ENCODE measurements at regions not wholly inside any gene's neighbourhood (a gene's known extent, or its start where the extent isn't known, plus 50 kb on each side); places are given as distances from the start of the nearest gene placed in this dataset.
"Not testable (repeated sequence)": the region's sequence is repeated elsewhere in the genome, so short reads cannot be mapped to it uniquely, and the experiment has no call there.

DNA sequence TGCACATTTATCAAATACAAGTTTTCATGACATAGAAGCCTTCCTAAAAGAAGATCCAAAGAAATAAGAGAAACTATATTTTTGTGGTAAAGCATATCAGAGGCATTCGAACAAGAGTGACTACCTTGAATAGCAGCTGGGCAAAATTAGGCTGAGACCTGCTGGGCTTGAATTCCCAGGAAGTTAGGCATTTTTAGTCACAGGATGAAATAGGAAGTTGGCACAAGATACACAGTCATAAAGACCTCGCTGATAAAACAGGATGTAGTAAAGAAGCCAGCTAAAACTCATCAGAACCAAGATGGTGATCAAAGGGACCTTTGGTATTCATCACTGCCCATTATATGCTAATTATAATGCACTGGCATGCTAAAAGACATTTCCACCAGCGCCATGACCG lies 1302.3 kb upstream of the NRXN1 start:
- no peak for DNase-seq (ENCODE audit: low read depth, low spot score)

DNA sequence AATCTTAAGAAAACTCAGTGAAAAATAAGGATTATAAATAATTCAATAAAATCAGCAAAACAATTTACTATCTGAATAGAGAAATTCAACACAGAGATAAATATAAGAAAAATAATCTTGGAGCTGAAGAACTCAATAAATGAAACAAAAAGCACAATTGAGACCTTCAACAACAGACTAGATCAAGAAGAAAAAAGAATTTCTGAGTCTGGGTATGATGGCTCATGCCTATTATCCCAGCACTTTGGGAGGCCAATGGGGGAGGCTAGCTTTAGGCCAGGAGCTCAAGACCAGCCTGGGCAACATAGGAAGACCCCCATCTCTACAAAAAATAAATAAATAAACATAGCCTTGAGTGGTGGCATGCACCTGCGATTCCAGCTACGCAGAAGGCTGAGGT lies 1295.7 kb upstream of the NRXN1 start:
- DNase-seq (ENCODE audit: low read depth, low spot score): no peak

- DNase-seq (ENCODE audit: low read depth, low spot score): no peak
Measured at GRCh38 chr2:52314231-52314630, 1282.3 kb upstream of the NRXN1 start.

DNA sequence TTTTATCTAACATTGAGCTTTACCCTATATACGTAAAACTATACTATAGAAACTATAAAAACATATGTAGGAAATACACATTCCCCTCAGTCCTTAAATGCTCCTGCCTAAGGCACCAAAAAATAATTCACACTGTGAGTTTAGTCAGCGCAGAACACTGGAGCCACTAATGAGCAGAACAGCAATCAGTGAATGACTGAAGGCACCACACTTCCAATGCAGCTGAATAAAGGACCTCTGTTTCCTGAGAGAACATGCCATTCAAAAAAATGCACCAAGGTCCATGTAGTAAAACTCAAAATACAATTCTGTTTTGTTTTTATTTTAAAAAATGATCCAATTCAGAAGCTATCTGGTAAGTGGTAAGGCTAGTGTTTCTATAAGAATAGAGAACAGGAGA lies 1280.6 kb upstream of the NRXN1 start:
- DNase-seq (ENCODE audit: low read depth, low spot score): no peak

GRCh38 chr2:52311862-52312261 lies 1279.9 kb upstream of the NRXN1 start:
- no peak for DNase-seq (ENCODE audit: low read depth, low spot score)

- DNase-seq (ENCODE audit: low read depth, low spot score): no peak
Measured at GRCh38 chr2:52308156-52308555, 1276.2 kb upstream of the NRXN1 start.

GRCh38 chr2:52294628-52295027 lies 1262.7 kb upstream of the NRXN1 start:
- no peak for DNase-seq (ENCODE audit: low read depth, low spot score)

DNA sequence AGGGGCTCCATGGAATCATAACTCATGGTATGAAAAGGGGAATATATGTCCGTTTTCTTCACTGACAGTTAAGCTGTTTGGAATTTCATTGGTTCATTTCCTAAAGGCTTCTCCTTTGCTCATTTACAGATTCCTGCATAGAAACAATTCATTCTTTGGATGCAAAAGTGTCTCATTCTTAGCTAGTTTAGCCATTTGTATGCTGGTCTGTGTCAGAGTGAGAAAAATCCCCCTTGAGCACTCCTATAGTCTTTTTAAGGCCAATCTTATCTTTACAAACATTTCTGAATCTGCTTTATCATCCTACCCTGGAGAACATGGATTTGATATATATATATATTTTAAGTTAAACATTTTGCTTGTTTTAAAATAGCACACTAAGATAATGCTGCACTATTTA lies 1260.9 kb upstream of the NRXN1 start:
- no peak for DNase-seq (ENCODE audit: low read depth, low spot score)

DNA sequence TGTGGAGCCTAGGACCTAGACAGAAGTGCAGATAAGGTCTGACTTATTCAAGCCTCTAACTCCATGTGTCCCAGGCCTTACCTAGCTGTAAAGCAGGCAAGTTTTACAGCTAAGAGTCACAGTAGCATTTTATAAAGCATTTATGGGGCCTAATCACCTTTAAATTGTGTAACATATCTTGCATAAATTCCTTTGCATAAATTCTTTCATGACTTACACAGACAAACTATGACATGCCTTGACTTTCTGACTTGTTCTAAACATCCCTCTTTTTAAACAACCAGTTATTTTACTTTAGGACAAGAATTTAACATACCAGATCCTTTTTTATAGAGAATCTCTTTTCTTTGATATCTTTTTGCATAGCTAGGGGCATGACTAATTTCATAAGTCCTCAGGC lies 1257.8 kb upstream of the NRXN1 start:
- DNase-seq (ENCODE audit: low read depth, low spot score): no peak

DNA sequence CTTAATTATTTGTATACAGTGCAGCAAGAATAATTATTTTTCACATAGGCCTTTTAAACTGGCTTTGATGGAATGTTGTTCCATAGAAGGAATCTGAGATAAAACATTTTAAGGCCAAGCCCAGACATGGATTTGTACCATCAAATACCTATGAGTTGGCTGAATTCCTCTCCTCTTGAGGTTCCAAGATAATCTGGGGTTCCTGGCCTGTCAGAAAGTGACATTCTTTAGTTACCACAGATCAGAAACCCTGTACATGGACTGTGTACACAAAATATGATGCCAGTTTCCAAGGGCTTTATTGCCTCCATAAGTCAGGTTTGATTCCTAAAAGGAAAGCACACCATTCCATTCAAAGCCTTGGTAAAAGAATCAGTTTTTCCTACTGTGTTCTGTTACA lies 1256.7 kb upstream of the NRXN1 start:
- no peak for DNase-seq (ENCODE audit: low read depth, low spot score)

- DNase-seq (ENCODE audit: low read depth, low spot score): no peak
Measured at GRCh38 chr2:52269696-52270485, 1238.0 kb upstream of the NRXN1 start.

DNA sequence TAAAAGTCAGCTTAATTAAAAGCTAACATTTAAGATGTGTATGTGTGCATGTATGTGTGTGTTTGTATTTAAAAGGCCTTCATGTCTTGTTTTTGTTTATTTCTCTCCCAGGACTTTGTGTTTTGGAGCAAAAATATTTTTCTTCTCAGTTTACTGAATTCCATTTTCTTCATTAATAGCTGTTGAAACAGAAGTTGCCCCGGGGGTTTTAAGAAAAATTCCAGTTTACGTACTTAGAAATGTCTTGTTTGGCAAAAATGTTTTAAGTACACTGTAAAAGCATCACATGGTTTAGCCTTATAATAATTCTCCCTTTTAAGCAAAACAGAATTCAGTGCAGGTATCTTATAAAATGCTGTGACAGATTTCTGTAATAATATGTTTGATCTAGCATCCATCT lies 1233.0 kb upstream of the NRXN1 start:
- no peak for DNase-seq (ENCODE audit: low read depth, low spot score)

DNA sequence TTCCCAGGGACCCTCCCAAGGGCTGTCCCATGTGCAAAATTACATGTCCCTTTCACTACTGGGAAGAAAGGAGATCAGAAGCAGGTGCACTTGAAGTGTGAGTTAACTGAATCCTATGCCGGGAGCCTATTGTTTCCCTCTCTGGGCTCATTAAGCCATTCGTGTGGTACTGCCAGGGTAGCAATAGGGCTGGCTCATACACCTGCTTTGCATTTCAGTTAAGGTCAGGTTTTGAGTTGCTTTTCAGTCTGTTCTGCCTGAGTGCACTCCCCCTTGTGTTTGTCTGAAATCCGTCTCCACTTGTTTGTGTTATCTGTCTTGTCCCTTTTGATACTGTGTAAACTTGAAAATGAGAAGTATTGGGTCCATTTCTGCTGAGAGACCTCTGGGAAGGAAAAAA lies 1232.6 kb upstream of the NRXN1 start:
- DNase-seq (ENCODE audit: low read depth, low spot score): no peak

DNA sequence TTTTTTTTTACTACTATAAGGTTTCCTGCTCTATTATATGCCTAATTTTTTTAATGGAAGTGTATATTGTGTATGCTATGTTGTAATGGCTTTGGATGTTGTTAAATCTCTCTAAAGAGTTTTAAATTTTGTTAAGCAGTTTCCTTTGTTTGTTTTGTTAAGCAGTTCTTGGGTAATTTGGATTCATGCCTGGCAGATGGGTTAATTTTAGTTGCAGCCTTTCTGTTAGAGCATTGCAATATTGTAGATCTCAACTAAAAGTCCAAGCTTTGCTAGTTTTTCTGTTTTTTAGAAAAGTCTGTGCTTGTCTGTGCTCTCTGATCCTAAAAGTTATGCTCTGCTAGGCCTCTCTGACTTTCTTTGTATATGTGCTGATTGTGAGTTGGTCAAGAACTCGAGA lies 1229.0 kb upstream of the NRXN1 start:
- no peak for DNase-seq (ENCODE audit: low read depth, low spot score)

GRCh38 chr2:52258967-52259366 lies 1227.0 kb upstream of the NRXN1 start:
- not testable (repeated sequence) for DNase-seq (ENCODE audit: low read depth, low spot score)

DNA sequence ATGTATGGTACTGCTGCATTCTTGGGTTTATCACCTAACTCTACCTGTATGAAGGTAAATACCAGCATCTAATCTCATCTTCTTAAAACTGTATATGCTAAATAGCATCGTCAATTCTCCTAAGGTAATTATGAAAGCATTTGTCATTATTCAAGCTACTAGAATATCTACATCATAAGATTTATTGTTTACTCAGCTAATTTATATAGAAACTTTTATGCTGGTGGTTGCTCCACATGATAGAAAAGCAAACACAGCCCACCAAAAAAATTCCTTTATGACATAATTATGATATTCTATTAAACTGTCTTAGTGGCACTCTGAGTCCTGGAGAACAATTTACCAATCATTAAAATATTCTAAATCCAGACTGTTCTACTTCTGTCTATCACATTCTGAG lies 1226.1 kb upstream of the NRXN1 start:
- no peak for DNase-seq (ENCODE audit: low read depth, low spot score)

DNA sequence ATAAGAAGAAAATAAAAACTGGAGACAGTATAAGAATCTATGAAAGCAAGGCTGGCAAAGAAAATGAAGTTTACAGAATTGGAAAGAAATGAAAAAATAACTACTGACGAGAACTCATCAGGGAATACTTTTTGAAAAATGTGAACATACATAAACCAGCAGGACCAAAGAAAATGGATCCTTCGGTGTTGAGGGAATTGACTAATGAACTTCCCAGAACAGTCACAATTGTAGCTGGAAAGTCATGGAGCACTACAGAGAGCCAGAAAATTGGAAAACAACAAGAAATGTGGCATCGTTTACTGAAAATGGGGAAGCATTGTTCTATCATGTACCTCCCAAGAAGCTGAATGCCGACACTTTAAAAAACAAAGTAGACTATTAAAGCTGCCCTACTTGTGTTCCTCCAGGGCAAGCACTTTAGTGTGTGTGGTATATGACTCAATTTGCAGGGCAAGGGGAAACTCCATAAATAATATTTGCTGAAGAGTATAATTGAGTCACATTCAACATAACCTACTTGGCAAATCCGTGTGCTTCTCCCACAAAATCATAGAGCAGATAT lies 1221.6 kb upstream of the NRXN1 start:
- DNase-seq (ENCODE audit: low read depth, low spot score): no peak

GRCh38 chr2:52238782-52239181 lies 1206.8 kb upstream of the NRXN1 start:
- DNase-seq (ENCODE audit: low read depth, low spot score): no peak

GRCh38 chr2:52222128-52222527 lies 1190.2 kb upstream of the NRXN1 start:
- no peak for DNase-seq (ENCODE audit: low read depth, low spot score)

DNA sequence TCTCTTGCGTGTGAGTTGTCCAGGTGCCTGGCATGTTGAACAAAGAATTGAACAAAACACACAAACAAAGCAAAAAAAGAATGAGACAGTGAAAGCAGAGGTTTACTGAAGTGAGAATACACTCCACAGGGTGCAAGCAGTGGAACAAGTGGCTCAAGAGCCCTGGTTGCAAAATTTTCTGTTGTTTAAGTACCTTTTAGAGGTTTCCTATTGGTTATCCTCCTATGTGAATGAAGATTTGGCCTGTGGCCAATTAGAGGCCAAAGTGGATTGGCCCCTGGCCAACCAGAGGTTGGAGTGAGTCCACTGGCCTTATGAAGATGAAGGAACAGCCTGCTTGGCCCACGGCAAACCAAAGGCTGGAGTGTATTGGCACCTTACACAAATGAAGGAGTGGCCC lies 1188.5 kb upstream of the NRXN1 start:
- DNase-seq (ENCODE audit: low read depth, low spot score): no peak

- DNase-seq (ENCODE audit: low read depth, low spot score): no peak
Measured at GRCh38 chr2:52210611-52211010, 1178.7 kb upstream of the NRXN1 start.

DNA sequence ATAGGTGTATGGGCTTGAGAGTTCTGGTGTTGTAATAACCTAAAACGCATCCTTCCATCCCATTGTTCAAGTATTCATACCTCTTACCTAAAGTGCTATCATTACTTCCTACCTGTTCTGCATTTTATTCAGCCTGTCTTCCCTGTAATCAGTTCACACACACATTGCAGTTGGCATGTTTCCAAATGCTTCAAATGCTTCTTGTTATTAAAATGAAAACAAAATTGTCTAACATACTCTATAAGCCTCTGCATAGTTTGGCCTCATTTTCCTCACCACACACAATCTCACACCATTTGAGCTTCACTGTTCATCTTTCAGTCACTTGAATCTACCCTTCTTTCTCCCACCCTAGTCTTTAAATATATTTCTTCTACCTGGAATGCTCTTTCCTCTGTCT lies 1178.2 kb upstream of the NRXN1 start:
- DNase-seq (ENCODE audit: low read depth, low spot score): no peak

- DNase-seq (ENCODE audit: low read depth, low spot score): no peak
Measured at GRCh38 chr2:52194342-52194741, 1162.4 kb upstream of the NRXN1 start.

- no peak for DNase-seq (ENCODE audit: low read depth, low spot score)
Measured at GRCh38 chr2:52193804-52194203, 1161.9 kb upstream of the NRXN1 start.

Data from pulmonary artery endothelial cell (primary cell).